Osteoblast (primary cell): ENCODE measurements at regions not wholly inside any gene's neighbourhood (a gene's known extent, or its start where the extent isn't known, plus 50 kb on each side); places are given as distances from the start of the nearest gene placed in this dataset.
"Not testable (repeated sequence)": the region's sequence is repeated elsewhere in the genome, so short reads cannot be mapped to it uniquely, and the experiment has no call there.

Experiments
- DNase-seq: peaks from one replicate; pipeline ENCODE4 v3.0.0; 2011; ENCODE audit warnings: low spot score, mixed read lengths; ENCODE audit not compliant: insufficient read length; ENCODE audit errors: missing footprints
- H2AFZ ChIP-seq: 2 replicates; pipeline ENCODE4 v1.6.0; 2011; ENCODE audit warnings: mild to moderate bottlenecking, low read length
- H3K27ac ChIP-seq: 2 replicates; pipeline ENCODE4 v1.5.1; 2011; ENCODE audit warnings: mild to moderate bottlenecking, low read depth, low read length, moderate library complexity
- H3K27me3 ChIP-seq: 2 replicates; pipeline ENCODE4 v1.6.0; 2012; ENCODE audit warnings: mild to moderate bottlenecking, control low read depth, inconsistent platforms, low read length, moderate library complexity; ENCODE audit not compliant: insufficient read depth
- H3K36me3 ChIP-seq: 2 replicates; pipeline ENCODE4 v1.5.1; 2011; ENCODE audit warnings: mild to moderate bottlenecking, low read length, control low read depth, moderate library complexity; ENCODE audit not compliant: insufficient read depth
- H3K4me1 ChIP-seq: 2 replicates; pipeline ENCODE4 v1.5.1; 2011; ENCODE audit warnings: mild to moderate bottlenecking, low read length, control low read depth, moderate library complexity; ENCODE audit not compliant: insufficient read depth
- H3K4me2 ChIP-seq: 2 replicates; pipeline ENCODE4 v1.6.0; 2011; ENCODE audit warnings: mild to moderate bottlenecking, low read length; ENCODE audit not compliant: insufficient read depth
- H3K4me3 ChIP-seq: fragments of 200-600 bp; sonication (generic); 3 replicates; pipeline ENCODE4 v1.5.1; 2012; ENCODE audit warnings: mild to moderate bottlenecking, low read length, inconsistent platforms; ENCODE audit not compliant: insufficient read depth
- H3K79me2 ChIP-seq: 2 replicates; pipeline ENCODE4 v1.6.0; 2012; ENCODE audit warnings: mild to moderate bottlenecking, low read length, control low read depth, inconsistent platforms; ENCODE audit not compliant: insufficient read depth
- H3K9me3 ChIP-seq: 2 replicates; pipeline ENCODE4 v1.5.1; 2011; ENCODE audit warnings: low read depth, low read length, control low read depth
- H4K20me1 ChIP-seq: 2 replicates; pipeline ENCODE4 v1.6.0; 2012; ENCODE audit warnings: mild to moderate bottlenecking, low read length, control low read depth; ENCODE audit not compliant: insufficient read depth
- CTCF ChIP-seq: IDR thresholded peaks from 2 replicates; pipeline ENCODE4 v1.5.1; 2011; ENCODE audit warnings: mild to moderate bottlenecking, low read depth, low read length, moderate library complexity; ENCODE audit errors: extremely low read depth

GRCh38 chr3:80734483-80734882, 966.7 kb upstream of the ROBO1 start:
- no peak for DNase-seq
- Histone ChIP-seq H3K4me3 (no peak overlapping the region), H3K36me3 (no peaks in the 10 kb centered on the region), H3K4me2 (no peak overlapping the region), H3K27ac (no peak overlapping the region), H4K20me1 (no peaks in the 10 kb centered on the region), H3K9me3 (no peaks in the 10 kb centered on the region), H3K27me3 (no peaks in the 10 kb centered on the region), H2AFZ (no peak overlapping the region), H3K4me1 (no peaks in the 10 kb centered on the region), H3K79me2 (no peaks in the 10 kb centered on the region)
- TF ChIP-seq CTCF: no peak

GRCh38 chr3:80733522-80734176, 965.9 kb upstream of the ROBO1 start:
- DNase-seq: no peak
- Histone ChIP-seq H3K4me1 (no peaks in the 10 kb centered on the region), H3K4me2 (no peak overlapping the region), H4K20me1 (no peaks in the 10 kb centered on the region), H3K27ac (no peak overlapping the region), H3K27me3 (no peaks in the 10 kb centered on the region), H3K4me3 (no peak overlapping the region), H3K9me3 (no peaks in the 10 kb centered on the region), H3K79me2 (no peaks in the 10 kb centered on the region), H2AFZ (no peak overlapping the region), H3K36me3 (no peaks in the 10 kb centered on the region)
- no peak for TF ChIP-seq CTCF

DNA sequence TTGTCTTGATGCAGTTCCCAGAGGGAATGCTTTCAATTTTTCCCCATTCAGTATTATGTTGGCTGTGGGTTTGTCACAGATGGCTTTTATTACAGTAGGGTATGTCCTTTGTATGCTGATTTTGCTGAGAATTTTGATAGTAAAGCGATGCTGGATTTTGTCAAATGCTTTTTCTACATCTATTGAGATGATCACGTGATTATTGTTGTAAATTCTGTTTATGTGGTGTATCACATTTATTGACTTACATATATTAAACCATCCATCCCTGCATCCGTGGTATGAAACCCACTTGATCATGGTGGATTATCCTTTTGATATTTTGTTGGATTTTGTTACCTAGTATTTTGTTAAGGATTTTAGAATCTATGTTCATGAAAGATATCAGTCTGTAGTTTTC, 959.8 kb upstream of the ROBO1 start:
- not testable (repeated sequence) for H3K4me1 ChIP-seq, H3K4me3 ChIP-seq, H3K27ac ChIP-seq, H3K4me2 ChIP-seq, H3K79me2 ChIP-seq, H4K20me1 ChIP-seq, DNase-seq, H3K27me3 ChIP-seq, H3K36me3 ChIP-seq, H3K9me3 ChIP-seq, H2AFZ ChIP-seq

GRCh38 chr3:80709597-80710322, 942.0 kb upstream of the ROBO1 start:
- H4K20me1 ChIP-seq, H3K27me3 ChIP-seq, H2AFZ ChIP-seq, H3K27ac ChIP-seq, H3K4me3 ChIP-seq, H3K9me3 ChIP-seq, H3K4me2 ChIP-seq, DNase-seq, H3K79me2 ChIP-seq, H3K36me3 ChIP-seq, H3K4me1 ChIP-seq: not testable (repeated sequence)

DNA sequence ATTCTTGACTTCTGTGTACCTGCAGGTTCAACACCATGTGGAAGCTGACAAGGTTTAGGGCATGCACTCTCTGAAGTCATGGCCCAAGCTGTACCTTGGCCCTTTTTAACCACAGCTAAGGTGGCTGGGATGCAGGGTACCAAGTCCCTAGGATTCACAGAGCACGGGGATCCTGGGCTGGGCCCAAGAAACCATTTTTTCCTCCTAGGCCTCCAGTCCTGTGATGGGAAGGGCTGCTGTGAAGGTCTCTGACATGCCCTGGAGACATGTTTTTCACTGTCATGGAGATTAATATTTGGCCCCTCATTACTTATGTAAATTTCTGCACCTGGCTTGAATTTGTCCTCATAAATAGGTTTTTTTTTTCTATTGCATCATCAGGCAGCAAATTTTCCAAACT, 937.5 kb upstream of the ROBO1 start:
- H3K27me3 ChIP-seq: no peaks in the 10 kb centered on the region
- DNase-seq: no peak
- H3K79me2 ChIP-seq: no peaks in the 10 kb centered on the region
- no peak overlapping the region for H3K4me3 ChIP-seq
- H3K4me2 ChIP-seq: no peak overlapping the region
- peaks cover 5% of the 10 kb centered on the region for H3K9me3 ChIP-seq
- no peak overlapping the region for H3K27ac ChIP-seq
- H2AFZ ChIP-seq: no peak overlapping the region
- no peak for TF ChIP-seq CTCF
- H3K4me1 ChIP-seq: no peaks in the 10 kb centered on the region
- H3K36me3 ChIP-seq: no peaks in the 10 kb centered on the region
- H4K20me1 ChIP-seq: no peaks in the 10 kb centered on the region
